ENCODE measurements at regions not wholly inside any gene's neighbourhood (a gene's known extent, or its start where the extent isn't known, plus 50 kb on each side); places are given as distances from the start of the nearest gene placed in this dataset.

GRCh38 chr7:156147104-156147503, 334.8 kb upstream of the SHH start:
- DNase-seq (ENCODE audit: low read depth in 2 of 3, low spot score in 2 of 3) = no peak

DNA sequence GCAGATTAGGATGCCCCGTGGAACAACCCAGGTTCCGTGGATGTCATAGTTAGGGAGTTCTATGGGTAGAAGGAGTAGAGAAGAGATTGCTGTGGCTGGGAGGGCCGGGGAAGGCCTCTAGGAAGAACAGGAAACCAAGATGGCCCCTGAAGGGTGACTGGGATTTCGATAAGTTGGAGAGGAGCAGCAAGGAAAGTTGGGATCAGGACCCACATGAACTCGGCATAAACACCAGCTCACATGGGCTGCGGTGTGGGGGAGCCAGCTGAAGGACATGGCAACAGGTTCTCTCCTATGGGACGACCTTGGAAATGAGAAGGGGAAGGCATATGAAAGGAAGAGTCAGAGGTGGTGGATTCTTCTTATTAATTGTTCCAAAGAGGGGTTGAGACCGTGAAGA, 333.7 kb upstream of the SHH start:
- no peak for DNase-seq (ENCODE audit: low read depth in 2 of 3, low spot score in 2 of 3)

GRCh38 chr7:156145184-156145583, 332.9 kb upstream of the SHH start:
- DNase-seq (ENCODE audit: low read depth in 2 of 3, low spot score in 2 of 3) = no peak

DNA sequence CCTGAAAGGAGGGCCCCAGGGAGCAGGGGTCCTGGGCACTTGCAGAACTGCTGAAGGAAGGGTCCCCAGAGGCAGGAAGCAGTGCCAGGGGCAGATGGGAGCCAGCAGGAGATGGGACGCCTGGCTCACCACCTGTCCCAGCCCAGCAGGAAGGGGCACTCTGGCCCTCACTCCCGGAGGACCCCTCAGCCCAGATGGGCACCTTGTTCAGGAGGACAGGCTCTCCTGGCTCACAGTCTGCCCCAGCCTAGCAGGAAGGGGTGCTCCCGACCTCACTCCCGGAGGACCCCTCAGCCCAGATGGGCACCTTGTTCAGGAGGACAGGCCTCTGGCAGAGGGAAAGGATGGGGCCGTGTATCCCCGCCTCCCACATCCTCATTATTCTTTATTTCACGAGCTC, 331.4 kb upstream of the SHH start:
- DNase-seq (ENCODE audit: low read depth in 2 of 3, low spot score in 2 of 3) = no peak

DNA sequence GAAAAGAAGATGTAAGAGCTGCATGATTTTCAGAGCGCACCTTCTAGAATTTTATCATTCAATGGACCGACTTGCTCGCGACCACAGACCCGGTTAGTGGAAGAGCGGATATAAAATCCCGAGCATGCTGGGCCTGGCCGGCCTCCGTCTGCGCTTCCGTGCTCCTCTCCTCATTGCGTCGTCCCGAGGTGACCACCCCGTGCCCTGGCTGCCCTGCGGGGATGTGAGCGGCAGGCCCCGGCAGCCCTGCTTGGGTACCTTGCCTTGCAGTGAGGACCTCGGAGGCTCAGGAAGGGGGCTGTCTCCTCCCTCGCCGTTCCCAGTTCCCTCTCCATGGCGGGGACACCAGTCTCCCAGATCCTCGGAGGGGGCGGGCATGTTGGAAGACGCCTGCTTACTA, 330.9 kb upstream of the SHH start:
- DNase-seq (ENCODE audit: low read depth in 2 of 3, low spot score in 2 of 3) = no peak

DNA sequence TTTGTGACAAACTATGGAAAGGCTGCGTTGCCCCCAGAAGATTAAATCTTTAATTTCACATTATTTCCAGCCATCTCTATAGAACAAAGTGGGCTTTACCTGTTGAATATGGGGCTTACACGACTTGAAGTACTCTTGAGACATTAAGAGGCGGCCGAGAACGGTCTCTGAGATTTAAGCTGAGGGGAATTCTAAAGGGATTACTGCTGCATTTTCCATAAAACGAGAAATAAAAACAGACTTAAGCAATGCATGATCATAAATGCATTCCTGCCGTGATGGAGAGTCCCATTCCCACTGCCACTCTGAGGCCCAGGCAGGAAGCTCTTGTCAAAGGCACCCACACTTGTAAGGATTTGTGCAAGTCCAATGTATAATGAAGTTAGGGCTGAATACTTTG, 329.7 kb upstream of the SHH start:
- DNase-seq (ENCODE audit: low read depth in 2 of 3, low spot score in 2 of 3) = no peak

GRCh38 chr7:156140896-156141295, 328.6 kb upstream of the SHH start:
- DNase-seq (ENCODE audit: low read depth in 2 of 3, low spot score in 2 of 3) = no peak

- no peak for DNase-seq (ENCODE audit: low read depth in 2 of 3, low spot score in 2 of 3)
Observed at GRCh38 chr7:156140447-156140846, 328.2 kb upstream of the SHH start.

DNA sequence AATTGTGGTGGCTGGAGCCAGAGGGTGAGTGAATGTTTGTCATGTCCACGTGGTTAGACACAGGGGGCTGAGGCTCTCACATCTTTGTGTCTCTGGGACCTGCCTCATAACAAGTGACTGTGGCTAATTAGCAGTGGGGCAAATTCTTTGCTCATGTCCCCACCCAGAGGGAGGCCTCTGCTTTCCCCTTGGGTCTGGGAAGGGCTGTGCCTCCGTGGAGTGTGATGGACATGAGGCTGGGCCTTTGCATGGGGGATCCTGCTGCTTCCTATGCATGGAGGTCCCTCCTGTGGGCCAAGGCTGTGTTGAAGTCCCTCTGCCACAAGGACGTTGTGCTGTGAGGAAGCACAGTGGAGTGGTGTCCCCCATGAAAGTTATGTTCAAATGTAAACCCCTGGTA, 327.4 kb upstream of the SHH start:
- DNase-seq (ENCODE audit: low read depth in 2 of 3, low spot score in 2 of 3) = no peak

GRCh38 chr7:156139112-156139511, 326.8 kb upstream of the SHH start:
- DNase-seq (ENCODE audit: low read depth in 2 of 3, low spot score in 2 of 3) = no peak

- no peak for DNase-seq (ENCODE audit: low read depth in 2 of 3, low spot score in 2 of 3)
Observed at GRCh38 chr7:156131881-156132280, 319.6 kb upstream of the SHH start.

DNA sequence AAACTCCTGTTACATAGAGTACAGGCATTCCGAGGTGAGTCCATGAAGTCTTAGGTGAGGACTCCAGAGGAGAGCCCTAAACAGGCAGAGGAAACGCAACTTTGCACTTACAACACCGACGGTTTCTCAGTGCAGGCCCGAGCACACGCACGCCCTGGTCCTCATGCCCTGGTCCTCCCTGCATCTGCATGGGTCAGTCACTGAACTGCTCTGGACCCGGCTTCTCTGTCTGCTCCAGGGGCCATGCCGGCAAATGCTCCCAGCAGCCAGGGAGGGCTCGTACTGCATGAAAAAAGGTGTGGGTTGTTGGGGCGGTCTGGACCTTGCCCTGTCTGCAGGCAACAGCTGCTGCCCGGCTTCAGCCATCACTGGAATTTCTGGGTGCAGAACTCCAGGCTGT, 317.3 kb upstream of the SHH start:
- DNase-seq (ENCODE audit: low read depth in 2 of 3, low spot score in 2 of 3) = no peak

GRCh38 chr7:156128496-156128895, 316.2 kb upstream of the SHH start:
- DNase-seq (ENCODE audit: low read depth in 2 of 3, low spot score in 2 of 3) = no peak

DNA sequence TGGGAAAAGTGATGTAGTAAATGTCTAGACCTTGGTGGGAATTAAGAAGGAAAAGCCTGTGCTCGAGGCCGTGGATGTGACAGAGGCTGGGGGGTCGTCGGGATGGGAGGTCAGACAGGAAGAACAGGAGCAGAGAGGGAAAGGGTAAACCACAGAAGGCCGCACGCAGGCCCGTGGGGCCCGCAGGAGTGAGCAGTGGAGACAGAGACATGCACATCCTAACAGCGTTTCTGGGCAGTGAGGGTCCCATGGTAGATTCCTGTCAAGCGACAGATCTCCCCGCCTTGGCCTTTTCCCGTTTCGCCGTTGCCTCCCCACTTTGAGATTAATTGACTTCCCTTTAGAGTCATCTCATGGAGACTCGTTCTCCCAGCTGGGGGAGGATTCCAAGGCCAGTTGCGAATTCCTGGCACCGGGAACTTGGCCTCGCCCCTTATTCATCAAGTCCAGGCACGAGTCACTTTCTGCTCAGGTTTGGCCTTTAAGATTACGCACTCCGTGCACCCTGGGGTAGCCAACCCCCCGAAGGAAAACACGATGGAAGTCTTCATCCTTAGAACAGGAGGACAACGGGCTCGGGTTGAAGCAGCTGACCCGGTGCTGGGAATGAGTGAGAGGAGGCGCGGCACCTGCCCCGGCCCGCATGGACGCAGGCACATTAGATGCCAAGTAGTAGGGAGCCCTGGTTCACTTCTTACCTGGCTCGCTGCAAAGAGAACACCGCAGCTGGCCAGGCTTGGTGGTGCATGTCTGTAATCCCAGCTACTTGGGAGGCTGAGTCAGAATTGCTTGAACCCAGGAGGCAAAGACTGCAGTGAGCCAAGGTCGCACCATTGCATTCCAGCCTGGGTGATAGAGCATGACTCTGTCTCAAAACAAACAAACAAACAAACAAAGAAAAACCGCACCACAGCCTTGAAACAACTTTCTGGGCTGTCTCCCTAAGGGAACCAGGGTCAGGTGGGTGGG, 315.2 kb upstream of the SHH start:
- no peak for DNase-seq (ENCODE audit: low read depth in 2 of 3, low spot score in 2 of 3)

DNA sequence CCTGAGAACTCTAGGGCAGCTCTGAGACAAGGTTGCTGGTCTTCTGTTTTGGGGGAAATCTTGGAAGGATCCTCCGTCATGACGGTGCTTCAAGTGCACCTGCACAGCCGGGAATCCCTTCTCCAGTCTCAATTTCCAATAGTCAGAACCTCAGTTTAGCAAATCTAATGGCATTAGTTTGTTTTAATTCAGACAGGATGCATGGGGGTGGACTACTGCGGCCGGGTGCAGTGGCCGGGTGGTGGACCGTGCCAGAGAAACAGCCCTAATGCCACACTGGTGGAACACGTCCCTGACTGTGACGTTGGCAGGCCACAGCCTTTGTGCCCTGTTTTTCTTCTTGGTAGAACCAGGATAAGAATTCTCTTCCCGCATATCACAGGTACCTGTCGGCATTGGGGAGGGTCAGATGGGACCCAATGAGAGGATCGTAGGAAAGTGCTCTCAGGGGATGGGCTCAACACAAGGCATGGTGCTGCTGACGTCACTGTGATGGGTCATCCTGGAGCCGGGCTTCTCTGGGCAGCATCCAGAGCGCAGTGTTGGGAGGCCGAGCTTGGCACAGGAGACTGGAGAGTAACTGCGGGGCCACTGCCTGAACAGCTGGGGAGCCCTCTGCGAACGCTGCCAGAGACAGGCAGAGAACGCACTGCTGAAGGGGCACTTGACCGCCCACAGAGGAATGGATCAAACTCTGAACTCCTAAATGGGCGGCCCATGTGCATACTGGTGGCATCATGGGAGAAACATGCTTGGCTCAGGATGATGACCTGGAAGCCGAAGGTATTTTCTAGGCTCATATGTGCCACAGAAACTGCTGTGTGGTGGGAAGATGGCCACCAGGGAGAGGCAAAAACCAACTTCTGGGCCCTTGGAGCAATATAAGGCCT, 313.8 kb upstream of the SHH start:
- DNase-seq (ENCODE audit: low read depth in 2 of 3, low spot score in 2 of 3) = no peak

DNA sequence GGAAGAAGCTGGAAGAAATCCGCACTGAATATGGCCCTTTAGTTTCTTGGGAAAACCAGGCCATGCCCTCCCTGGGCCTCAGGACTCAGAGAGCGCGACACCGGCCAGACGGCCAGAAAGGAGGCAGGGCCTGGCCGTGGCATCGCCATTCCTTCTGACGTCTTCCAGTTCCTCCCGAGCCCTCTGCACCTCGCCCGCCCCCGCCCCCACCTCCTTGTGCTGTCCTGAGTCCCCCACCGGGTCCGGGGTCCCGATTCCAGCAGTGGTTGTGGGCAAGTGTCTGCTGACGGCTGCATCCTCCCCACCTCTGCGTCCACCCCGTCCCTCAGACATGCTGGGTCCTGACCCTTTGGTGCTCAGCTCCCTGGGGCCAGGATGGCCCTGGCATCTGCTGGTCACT, 312.1 kb upstream of the SHH start:
- no peak for DNase-seq (ENCODE audit: low read depth in 2 of 3, low spot score in 2 of 3)

- no peak for DNase-seq (ENCODE audit: low read depth in 2 of 3, low spot score in 2 of 3)
Observed at GRCh38 chr7:156123362-156123761, 311.1 kb upstream of the SHH start.

GRCh38 chr7:156122752-156123354, 310.6 kb upstream of the SHH start:
- DNase-seq (ENCODE audit: low read depth in 2 of 3, low spot score in 2 of 3) = no peak

GRCh38 chr7:156121956-156122355, 309.7 kb upstream of the SHH start:
- no peak for DNase-seq (ENCODE audit: low read depth in 2 of 3, low spot score in 2 of 3)

- DNase-seq (ENCODE audit: low read depth in 2 of 3, low spot score in 2 of 3) = no peak
Observed at GRCh38 chr7:156121434-156121833, 309.2 kb upstream of the SHH start.

DNA sequence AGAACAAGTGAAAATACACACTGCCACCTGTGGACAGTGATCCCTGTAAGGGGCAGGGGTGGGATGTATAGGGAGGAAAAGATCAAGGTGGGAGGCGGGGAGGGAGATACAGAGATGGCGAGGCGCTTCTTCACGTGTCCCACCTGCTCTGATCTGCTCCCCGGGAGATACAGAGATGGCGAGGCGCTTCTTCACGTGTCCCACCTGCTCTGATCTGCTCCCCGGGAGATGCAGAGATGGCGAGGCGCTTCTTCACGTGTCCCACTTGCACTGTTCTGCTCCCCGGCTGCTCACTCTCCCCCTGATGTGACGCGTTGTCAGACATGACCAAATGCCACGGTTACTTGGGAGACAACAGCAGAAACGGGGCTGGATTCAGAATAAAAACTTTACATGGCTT, 308.3 kb upstream of the SHH start:
- DNase-seq (ENCODE audit: low read depth in 2 of 3, low spot score in 2 of 3) = no peak

All from hematopoietic multipotent progenitor cell (in vitro differentiated cells).